ENCODE measurements at regions not wholly inside any gene's neighbourhood (a gene's known extent, or its start where the extent isn't known, plus 50 kb on each side); places are given as distances from the start of the nearest gene placed in this dataset.
A peak's percentile ranks its signal among the peaks of the same experiment; 100 is the strongest.
"Not testable (repeated sequence)": the region's sequence is repeated elsewhere in the genome, so short reads cannot be mapped to it uniquely, and the experiment has no call there.

- Histone ChIP-seq H3K36me3 (no peaks in the 10 kb centered on the region), H3K4me1 (peaks cover 0 to 7% (median 7%) of the 10 kb centered on the region in 3 donors), H3K4me3 (no peak overlapping the region), H3K9me3 (no peaks in the 10 kb centered on the region), H3K27ac (peak overlapping the region; percentile 43 to 83 (median 65)), H3K27me3 (peaks cover 0 to 4% (median 0%) of the 10 kb centered on the region in 4 donors)
- intact Hi-C loops (cut with DNase I), result loop anchor here (5.0 kb wide), 1 partner anchor 1133 kb away; no protein-coding TSS in a partner anchor
- TF ChIP-seq, protein P1, sequence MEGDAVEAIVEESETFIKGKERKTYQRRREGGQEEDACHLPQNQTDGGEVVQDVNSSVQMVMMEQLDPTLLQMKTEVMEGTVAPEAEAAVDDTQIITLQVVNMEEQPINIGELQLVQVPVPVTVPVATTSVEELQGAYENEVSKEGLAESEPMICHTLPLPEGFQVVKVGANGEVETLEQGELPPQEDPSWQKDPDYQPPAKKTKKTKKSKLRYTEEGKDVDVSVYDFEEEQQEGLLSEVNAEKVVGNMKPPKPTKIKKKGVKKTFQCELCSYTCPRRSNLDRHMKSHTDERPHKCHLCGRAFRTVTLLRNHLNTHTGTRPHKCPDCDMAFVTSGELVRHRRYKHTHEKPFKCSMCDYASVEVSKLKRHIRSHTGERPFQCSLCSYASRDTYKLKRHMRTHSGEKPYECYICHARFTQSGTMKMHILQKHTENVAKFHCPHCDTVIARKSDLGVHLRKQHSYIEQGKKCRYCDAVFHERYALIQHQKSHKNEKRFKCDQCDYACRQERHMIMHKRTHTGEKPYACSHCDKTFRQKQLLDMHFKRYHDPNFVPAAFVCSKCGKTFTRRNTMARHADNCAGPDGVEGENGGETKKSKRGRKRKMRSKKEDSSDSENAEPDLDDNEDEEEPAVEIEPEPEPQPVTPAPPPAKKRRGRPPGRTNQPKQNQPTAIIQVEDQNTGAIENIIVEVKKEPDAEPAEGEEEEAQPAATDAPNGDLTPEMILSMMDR (IDR thresholded peaks at IDR 0.05), result no peak
- no peak for TF ChIP-seq POLR2A (IDR thresholded peaks at IDR 0.05)
- 54 to 55% methylated on average over 6 of the region's 6 CpGs for WGBS, 2 donors
- no peak for DNase-seq
Observed at GRCh38 chr16:22694887-22695382, 119.0 kb upstream of the HS3ST2 start.

DNA sequence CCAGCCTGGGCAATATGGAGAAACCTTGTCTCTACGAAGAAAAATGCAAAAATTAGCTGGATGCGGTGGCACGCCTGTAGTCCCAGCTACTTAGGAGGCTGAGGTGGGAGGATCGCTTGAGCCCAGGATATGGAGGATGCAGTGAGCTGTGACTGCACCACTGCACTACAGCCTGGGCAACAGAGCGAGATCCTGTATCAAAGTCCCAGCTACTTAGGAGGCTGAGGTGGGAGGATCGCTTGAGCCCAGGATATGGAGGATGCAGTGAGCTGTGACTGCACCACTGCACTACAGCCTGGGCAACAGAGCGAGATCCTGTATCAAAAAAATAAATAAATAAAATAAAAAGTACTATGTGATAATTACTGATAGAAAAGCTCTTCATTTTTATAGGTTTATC, 118.2 kb upstream of the HS3ST2 start:
- WGBS, 2 donors, result 86 to 96% methylated on average over 7 of the region's 7 CpGs
- H3K27me3 ChIP-seq; DNase-seq; H3K9me3 ChIP-seq; H3K4me3 ChIP-seq; H3K4me1 ChIP-seq; H3K36me3 ChIP-seq; intact Hi-C loops (cut with DNase I): not testable (repeated sequence)
- H3K27ac ChIP-seq, result peak overlapping the region; percentile 43 to 71 (median 65)

DNA sequence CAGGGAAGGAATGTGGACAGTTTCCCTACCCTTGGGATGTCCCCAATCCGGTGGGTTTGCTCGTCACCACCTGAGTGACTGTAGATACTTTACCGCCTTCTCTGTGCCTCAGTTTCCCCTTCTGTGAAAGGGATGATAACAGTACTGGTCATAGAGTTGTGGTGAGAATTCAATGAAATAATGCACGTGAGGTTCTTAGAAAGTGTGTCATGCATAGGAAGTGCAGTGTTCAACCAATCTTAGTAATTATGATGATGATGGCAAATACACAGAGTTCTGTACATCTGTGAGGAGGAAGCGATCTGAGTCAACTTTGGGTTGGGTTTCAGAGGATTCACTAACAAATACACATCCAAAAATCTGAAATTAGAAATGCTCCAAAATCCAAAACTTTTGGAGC, 114.6 kb upstream of the HS3ST2 start:
- H3K9me3 ChIP-seq, result no peaks in the 10 kb centered on the region
- no peak overlapping the region for H3K4me3 ChIP-seq
- intact Hi-C loops (cut with DNase I), result no loop called here
- H3K36me3 ChIP-seq, result no peaks in the 10 kb centered on the region
- H3K4me1 ChIP-seq, result peaks cover 0 to 5% (median 4%) of the 10 kb centered on the region in 3 donors
- WGBS, 2 donors, result 75 to 84% methylated on average over 5 of the region's 5 CpGs
- H3K27ac ChIP-seq, result no peak overlapping the region
- DNase-seq, result no peak
- no peak for TF ChIP-seq POLR2A (IDR thresholded peaks at IDR 0.05)
- TF ChIP-seq, protein P1 (IDR thresholded peaks at IDR 0.05), result no peak
- peaks cover 0 to under 1% (median 0%) of the 10 kb centered on the region in 4 donors for H3K27me3 ChIP-seq

GRCh38 chr16:22705799-22706198, 108.2 kb upstream of the HS3ST2 start:
- H3K27me3 ChIP-seq, result no peaks in the 10 kb centered on the region
- intact Hi-C loops (cut with DNase I), result no loop called here
- no peaks in the 10 kb centered on the region for H3K4me1 ChIP-seq
- TF ChIP-seq, protein P1 (IDR thresholded peaks at IDR 0.05), result no peak
- TF ChIP-seq POLR2A (IDR thresholded peaks at IDR 0.05), result no peak
- H3K36me3 ChIP-seq, result no peaks in the 10 kb centered on the region
- DNase-seq, result no peak
- H3K27ac ChIP-seq, result no peak overlapping the region
- 42 to 57% methylated on average over 3 of the region's 3 CpGs for WGBS, 2 donors
- peaks cover 0 to 2% (median 0%) of the 10 kb centered on the region in 3 donors for H3K9me3 ChIP-seq
- H3K4me3 ChIP-seq, result no peak overlapping the region

DNA sequence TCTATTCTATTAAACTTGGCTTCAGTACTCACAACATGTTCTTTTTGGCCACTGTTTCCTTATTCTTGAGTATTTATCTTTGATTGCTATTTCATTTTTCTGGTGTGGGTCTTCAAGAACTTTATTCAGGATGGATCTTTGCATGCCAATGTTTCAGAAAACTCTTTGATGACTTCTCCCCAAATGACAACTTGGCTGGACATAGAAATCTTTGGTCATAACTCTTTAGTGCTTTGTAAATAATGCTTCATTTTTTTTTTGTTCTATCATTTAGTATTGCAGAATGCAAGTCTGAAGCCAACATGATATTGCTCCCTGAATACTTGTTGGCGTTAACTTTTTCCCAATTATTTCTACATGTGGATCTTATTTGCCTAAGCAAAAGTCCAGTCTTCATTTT, 103.6 kb upstream of the HS3ST2 start:
- 79 to 90% methylated on average over 1 of the region's 1 CpG for WGBS, 2 donors
- TF ChIP-seq, protein P1 (IDR thresholded peaks at IDR 0.05), result no peak
- TF ChIP-seq POLR2A (IDR thresholded peaks at IDR 0.05), result no peak
- intact Hi-C loops (cut with DNase I), result no loop called here
- no peak for DNase-seq
- Histone ChIP-seq H3K9me3 (peaks cover 0 to 29% (median 12%) of the 10 kb centered on the region in 3 donors), H3K4me3 (no peak overlapping the region), H3K36me3 (no peaks in the 10 kb centered on the region), H3K4me1 (no peaks in the 10 kb centered on the region), H3K27me3 (no peaks in the 10 kb centered on the region), H3K27ac (no peak overlapping the region)

GRCh38 chr16:22711847-22712246, 102.1 kb upstream of the HS3ST2 start:
- WGBS, 2 donors, result 89 to 90% methylated on average over 2 of the region's 2 CpGs
- intact Hi-C loops (cut with DNase I), result no loop called here
- no peak overlapping the region for H3K4me3 ChIP-seq
- no peaks in the 10 kb centered on the region for H3K27me3 ChIP-seq
- no peak overlapping the region for H3K27ac ChIP-seq
- H3K36me3 ChIP-seq, result no peaks in the 10 kb centered on the region
- peaks cover 0 to 29% (median 12%) of the 10 kb centered on the region in 3 donors for H3K9me3 ChIP-seq
- TF ChIP-seq POLR2A (IDR thresholded peaks at IDR 0.05), result no peak
- TF ChIP-seq, protein P1 (IDR thresholded peaks at IDR 0.05), result no peak
- no peaks in the 10 kb centered on the region for H3K4me1 ChIP-seq
- no peak for DNase-seq

Data from esophagus squamous epithelium (tissue), 5 donors.